AG10803 (cell line): ENCODE measurements at regions not wholly inside any gene's neighbourhood (a gene's known extent, or its start where the extent isn't known, plus 50 kb on each side); places are given as distances from the start of the nearest gene placed in this dataset.

Source experiments
- DNase-seq: peaks from one replicate; pipeline ENCODE4 v3.0.0; 2010; ENCODE audit warnings: low read depth
- H3K4me3 ChIP-seq: 2 replicates; pipeline ENCODE4 v1.5.1; 2011; ENCODE audit warnings: mild to moderate bottlenecking, low read length, control low read depth
- CTCF ChIP-seq: conservative IDR thresholded peaks from 2 replicates; pipeline ENCODE4 v1.5.1; 2011; ENCODE audit warnings: mild to moderate bottlenecking, low read length, control low read depth, inconsistent platforms

GRCh38 chr2:120596191-120596811, 139.4 kb upstream of the GLI2 start:
- no peak overlapping the region for H3K4me3 ChIP-seq
- TF ChIP-seq CTCF, result no peak
- DNase-seq, result peak; percentile 41

GRCh38 chr2:120596990-120597594, 138.6 kb upstream of the GLI2 start:
- no peak for TF ChIP-seq CTCF
- peak; percentile 95 for DNase-seq
- H3K4me3 ChIP-seq, result no peak overlapping the region

GRCh38 chr2:120597595-120598193, 138.0 kb upstream of the GLI2 start:
- no peak for TF ChIP-seq CTCF
- H3K4me3 ChIP-seq, result no peak overlapping the region
- DNase-seq, result peak; percentile 11

GRCh38 chr2:120598416-120598815, 137.3 kb upstream of the GLI2 start:
- TF ChIP-seq CTCF, result no peak
- DNase-seq, result no peak
- no peak overlapping the region for H3K4me3 ChIP-seq

- DNase-seq, result no peak
- H3K4me3 ChIP-seq, result no peak overlapping the region
- TF ChIP-seq CTCF, result no peak
Observed at GRCh38 chr2:120599072-120599471, 136.6 kb upstream of the GLI2 start.

GRCh38 chr2:120599656-120600055, 136.0 kb upstream of the GLI2 start:
- H3K4me3 ChIP-seq, result no peak overlapping the region
- no peak for DNase-seq
- no peak for TF ChIP-seq CTCF

- TF ChIP-seq CTCF, result no peak
- no peak for DNase-seq
- H3K4me3 ChIP-seq, result no peak overlapping the region
Observed at GRCh38 chr2:120600335-120600734, 135.3 kb upstream of the GLI2 start.
